ENCODE measurements at regions not wholly inside any gene's neighbourhood (a gene's known extent, or its start where the extent isn't known, plus 50 kb on each side); places are given as distances from the start of the nearest gene placed in this dataset.

DNA sequence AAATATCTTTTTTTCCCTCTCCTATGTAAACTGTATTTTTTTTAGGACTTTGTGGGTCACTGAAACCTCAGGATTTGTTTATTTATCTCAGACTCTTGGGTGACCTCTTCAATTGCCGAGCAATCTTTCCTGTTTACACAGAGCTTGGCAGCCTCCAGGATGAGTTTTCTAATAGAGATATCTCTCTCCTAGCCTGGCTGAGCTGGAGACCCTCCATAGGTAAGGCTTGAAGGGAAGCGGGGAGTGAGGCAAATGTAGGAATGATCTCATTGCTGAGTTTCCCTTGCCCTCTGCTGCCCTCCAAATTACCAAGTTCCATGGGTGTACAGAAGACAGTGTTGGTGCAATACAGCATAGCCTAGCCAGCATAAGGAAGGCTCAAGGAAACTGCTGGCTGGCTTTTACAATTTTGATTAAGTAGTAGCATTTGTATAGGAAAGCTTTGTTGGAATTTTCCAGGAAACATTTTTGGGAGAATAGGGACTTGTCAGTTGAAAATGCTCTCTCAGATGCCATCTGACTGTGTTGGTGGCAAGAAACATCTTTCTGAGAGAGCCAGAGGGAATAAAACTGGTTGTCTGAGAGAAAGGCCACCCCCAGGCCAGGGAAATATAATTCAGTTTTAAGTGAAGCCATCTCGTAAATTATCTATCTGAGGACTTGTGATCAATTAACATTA lies 116.0 kb downstream of the NMUR2 start:
- TF ChIP-seq, protein P1, sequence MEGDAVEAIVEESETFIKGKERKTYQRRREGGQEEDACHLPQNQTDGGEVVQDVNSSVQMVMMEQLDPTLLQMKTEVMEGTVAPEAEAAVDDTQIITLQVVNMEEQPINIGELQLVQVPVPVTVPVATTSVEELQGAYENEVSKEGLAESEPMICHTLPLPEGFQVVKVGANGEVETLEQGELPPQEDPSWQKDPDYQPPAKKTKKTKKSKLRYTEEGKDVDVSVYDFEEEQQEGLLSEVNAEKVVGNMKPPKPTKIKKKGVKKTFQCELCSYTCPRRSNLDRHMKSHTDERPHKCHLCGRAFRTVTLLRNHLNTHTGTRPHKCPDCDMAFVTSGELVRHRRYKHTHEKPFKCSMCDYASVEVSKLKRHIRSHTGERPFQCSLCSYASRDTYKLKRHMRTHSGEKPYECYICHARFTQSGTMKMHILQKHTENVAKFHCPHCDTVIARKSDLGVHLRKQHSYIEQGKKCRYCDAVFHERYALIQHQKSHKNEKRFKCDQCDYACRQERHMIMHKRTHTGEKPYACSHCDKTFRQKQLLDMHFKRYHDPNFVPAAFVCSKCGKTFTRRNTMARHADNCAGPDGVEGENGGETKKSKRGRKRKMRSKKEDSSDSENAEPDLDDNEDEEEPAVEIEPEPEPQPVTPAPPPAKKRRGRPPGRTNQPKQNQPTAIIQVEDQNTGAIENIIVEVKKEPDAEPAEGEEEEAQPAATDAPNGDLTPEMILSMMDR (IDR thresholded peaks at IDR 0.05; ENCODE audit: low read depth, low read length, missing input control): no peak
- TF ChIP-seq RAD21 (IDR thresholded peaks at IDR 0.05): no peak
- TF ChIP-seq GABPA (IDR thresholded peaks at IDR 0.05 in 1 of 2, conservative IDR thresholded peaks at IDR 0.05 in 1 of 2): no peak
- no peak for TF ChIP-seq EGR1 (IDR thresholded peaks at IDR 0.05; ENCODE audit: low read depth in 2 of 2)
- no peak for TF ChIP-seq FOXA1 (IDR thresholded peaks at IDR 0.05)
- TF ChIP-seq, protein P2, sequence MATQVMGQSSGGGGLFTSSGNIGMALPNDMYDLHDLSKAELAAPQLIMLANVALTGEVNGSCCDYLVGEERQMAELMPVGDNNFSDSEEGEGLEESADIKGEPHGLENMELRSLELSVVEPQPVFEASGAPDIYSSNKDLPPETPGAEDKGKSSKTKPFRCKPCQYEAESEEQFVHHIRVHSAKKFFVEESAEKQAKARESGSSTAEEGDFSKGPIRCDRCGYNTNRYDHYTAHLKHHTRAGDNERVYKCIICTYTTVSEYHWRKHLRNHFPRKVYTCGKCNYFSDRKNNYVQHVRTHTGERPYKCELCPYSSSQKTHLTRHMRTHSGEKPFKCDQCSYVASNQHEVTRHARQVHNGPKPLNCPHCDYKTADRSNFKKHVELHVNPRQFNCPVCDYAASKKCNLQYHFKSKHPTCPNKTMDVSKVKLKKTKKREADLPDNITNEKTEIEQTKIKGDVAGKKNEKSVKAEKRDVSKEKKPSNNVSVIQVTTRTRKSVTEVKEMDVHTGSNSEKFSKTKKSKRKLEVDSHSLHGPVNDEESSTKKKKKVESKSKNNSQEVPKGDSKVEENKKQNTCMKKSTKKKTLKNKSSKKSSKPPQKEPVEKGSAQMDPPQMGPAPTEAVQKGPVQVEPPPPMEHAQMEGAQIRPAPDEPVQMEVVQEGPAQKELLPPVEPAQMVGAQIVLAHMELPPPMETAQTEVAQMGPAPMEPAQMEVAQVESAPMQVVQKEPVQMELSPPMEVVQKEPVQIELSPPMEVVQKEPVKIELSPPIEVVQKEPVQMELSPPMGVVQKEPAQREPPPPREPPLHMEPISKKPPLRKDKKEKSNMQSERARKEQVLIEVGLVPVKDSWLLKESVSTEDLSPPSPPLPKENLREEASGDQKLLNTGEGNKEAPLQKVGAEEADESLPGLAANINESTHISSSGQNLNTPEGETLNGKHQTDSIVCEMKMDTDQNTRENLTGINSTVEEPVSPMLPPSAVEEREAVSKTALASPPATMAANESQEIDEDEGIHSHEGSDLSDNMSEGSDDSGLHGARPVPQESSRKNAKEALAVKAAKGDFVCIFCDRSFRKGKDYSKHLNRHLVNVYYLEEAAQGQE (IDR thresholded peaks at IDR 0.05): no peak
- TF ChIP-seq, protein P3, sequence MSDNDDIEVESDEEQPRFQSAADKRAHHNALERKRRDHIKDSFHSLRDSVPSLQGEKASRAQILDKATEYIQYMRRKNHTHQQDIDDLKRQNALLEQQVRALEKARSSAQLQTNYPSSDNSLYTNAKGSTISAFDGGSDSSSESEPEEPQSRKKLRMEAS (IDR thresholded peaks at IDR 0.05): no peak
- no peak for TF ChIP-seq YY1 (IDR thresholded peaks at IDR 0.05)
- TF ChIP-seq SP1 (IDR thresholded peaks at IDR 0.05): no peak
- TF ChIP-seq, protein P4, sequence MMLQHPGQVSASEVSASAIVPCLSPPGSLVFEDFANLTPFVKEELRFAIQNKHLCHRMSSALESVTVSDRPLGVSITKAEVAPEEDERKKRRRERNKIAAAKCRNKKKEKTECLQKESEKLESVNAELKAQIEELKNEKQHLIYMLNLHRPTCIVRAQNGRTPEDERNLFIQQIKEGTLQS (IDR thresholded peaks at IDR 0.05): no peak
- TF ChIP-seq RXRA (IDR thresholded peaks at IDR 0.05): peak; percentile 24 to 29

Measured in liver (tissue), 3 donors.